ENCODE measurements at regions not wholly inside any gene's neighbourhood (a gene's known extent, or its start where the extent isn't known, plus 50 kb on each side); places are given as distances from the start of the nearest gene placed in this dataset.

DNA sequence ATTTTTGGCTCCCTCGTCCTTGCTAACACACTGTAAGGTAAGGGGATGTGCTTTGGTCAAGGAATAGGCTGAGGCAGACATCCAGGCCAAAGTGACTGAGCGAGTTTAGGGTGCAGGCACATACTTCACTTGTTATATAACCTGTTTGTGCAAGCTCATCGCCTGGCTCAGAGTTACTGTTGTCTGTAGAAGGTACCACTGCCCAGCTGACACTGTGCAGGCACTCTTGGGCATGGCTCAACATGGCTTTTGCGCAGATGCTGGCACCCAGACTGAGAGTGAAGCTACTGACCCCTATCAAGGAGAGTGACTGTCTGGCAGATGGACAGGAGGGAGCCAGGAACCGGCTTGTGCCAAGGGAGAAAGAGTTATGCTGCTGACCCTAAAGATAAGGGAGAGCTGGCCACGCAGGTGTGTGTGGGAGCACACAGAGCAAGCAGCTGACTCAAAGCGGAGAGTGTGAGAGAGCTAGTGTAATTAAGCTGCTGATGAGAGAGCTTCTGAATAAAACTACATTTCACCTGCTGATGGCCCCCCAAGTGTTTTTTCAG lies 307.3 kb upstream of the USP24 start (continued):
- TF ChIP-seq RXRA (IDR thresholded peaks at IDR 0.05; ENCODE audit: insufficient read depth, low read depth, low read length), result no peak
